ENCODE measurements at regions not wholly inside any gene's neighbourhood (a gene's known extent, or its start where the extent isn't known, plus 50 kb on each side); places are given as distances from the start of the nearest gene placed in this dataset.

DNA sequence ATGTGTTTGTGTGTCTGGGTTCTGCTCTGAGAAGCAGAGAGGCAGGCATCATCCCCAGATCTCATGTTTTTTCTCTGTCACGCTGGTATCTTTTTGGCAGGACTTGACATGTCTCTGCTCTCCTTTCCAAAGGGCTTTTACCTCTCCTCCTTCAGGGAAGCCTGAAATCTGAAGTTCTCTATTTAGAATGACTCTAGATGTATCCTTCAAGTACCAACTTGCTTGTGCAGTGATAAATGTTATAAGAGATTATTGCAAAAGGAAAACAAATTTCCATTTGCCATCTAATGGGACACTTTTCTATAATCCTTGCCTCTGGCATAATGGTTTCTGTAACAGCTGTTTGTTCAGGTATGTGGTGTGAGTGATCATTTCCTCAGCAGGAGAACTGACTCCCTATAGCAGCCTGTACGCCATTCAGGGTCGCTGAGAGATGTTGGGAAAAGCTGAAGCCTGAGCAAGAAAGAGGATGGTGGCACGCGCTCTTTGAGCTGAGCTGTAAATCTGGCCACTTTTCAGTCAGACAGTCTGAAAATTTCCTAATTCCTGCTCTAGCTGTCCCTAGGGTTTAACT lies 72.5 kb downstream of the CNGA2 start:
- ChIA-PET CTCF (no interaction called here), POLR2A (no interaction called here)
- no peaks in the 10 kb centered on the region for H3K27me3 ChIP-seq (ENCODE audit: control insufficient read depth, insufficient read depth, low read length)
- no peaks in the 10 kb centered on the region for H3K4me1 ChIP-seq (ENCODE audit: control insufficient read depth, insufficient read depth, low read length)
- H3K27ac ChIP-seq (ENCODE audit: low read length), result no peak overlapping the region
- H3K36me3 ChIP-seq (ENCODE audit: control insufficient read depth, insufficient read depth, low read length), result no peaks in the 10 kb centered on the region
- no peaks in the 10 kb centered on the region for H3K9me3 ChIP-seq (ENCODE audit: control insufficient read depth, insufficient read depth, low read depth, low read length)
- intact Hi-C loops (cut with micrococcal nuclease; ENCODE audit: unreplicated experiment), result no loop called here
- BruUV-seq (replicated peaks), result no TSS peak
- no peak for ATAC-seq
- TF ChIP-seq, protein P1, sequence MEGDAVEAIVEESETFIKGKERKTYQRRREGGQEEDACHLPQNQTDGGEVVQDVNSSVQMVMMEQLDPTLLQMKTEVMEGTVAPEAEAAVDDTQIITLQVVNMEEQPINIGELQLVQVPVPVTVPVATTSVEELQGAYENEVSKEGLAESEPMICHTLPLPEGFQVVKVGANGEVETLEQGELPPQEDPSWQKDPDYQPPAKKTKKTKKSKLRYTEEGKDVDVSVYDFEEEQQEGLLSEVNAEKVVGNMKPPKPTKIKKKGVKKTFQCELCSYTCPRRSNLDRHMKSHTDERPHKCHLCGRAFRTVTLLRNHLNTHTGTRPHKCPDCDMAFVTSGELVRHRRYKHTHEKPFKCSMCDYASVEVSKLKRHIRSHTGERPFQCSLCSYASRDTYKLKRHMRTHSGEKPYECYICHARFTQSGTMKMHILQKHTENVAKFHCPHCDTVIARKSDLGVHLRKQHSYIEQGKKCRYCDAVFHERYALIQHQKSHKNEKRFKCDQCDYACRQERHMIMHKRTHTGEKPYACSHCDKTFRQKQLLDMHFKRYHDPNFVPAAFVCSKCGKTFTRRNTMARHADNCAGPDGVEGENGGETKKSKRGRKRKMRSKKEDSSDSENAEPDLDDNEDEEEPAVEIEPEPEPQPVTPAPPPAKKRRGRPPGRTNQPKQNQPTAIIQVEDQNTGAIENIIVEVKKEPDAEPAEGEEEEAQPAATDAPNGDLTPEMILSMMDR (IDR thresholded peaks at IDR 0.05), result no peak
- TF ChIP-seq POLR2AphosphoS5 (IDR thresholded peaks at IDR 0.05; ENCODE audit: low read depth, low read length), result no peak
- TF ChIP-seq, protein P2, sequence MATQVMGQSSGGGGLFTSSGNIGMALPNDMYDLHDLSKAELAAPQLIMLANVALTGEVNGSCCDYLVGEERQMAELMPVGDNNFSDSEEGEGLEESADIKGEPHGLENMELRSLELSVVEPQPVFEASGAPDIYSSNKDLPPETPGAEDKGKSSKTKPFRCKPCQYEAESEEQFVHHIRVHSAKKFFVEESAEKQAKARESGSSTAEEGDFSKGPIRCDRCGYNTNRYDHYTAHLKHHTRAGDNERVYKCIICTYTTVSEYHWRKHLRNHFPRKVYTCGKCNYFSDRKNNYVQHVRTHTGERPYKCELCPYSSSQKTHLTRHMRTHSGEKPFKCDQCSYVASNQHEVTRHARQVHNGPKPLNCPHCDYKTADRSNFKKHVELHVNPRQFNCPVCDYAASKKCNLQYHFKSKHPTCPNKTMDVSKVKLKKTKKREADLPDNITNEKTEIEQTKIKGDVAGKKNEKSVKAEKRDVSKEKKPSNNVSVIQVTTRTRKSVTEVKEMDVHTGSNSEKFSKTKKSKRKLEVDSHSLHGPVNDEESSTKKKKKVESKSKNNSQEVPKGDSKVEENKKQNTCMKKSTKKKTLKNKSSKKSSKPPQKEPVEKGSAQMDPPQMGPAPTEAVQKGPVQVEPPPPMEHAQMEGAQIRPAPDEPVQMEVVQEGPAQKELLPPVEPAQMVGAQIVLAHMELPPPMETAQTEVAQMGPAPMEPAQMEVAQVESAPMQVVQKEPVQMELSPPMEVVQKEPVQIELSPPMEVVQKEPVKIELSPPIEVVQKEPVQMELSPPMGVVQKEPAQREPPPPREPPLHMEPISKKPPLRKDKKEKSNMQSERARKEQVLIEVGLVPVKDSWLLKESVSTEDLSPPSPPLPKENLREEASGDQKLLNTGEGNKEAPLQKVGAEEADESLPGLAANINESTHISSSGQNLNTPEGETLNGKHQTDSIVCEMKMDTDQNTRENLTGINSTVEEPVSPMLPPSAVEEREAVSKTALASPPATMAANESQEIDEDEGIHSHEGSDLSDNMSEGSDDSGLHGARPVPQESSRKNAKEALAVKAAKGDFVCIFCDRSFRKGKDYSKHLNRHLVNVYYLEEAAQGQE (IDR thresholded peaks at IDR 0.05; ENCODE audit: insufficient read depth in 1 of 2, low read depth in 2 of 2, low read length in 1 of 2), result no peak
- no peak overlapping the region for H3K4me3 ChIP-seq (ENCODE audit: low read depth in 2 of 2, low read length in 2 of 2)
- no peak for DNase-seq (ENCODE audit: low read depth, low spot score)
- in situ Hi-C loops (cut with HindIII; ENCODE audit: low pct_unique_long_range_greater_than_20kb, low sequenced_read_pairs), result no loop called here

DNA sequence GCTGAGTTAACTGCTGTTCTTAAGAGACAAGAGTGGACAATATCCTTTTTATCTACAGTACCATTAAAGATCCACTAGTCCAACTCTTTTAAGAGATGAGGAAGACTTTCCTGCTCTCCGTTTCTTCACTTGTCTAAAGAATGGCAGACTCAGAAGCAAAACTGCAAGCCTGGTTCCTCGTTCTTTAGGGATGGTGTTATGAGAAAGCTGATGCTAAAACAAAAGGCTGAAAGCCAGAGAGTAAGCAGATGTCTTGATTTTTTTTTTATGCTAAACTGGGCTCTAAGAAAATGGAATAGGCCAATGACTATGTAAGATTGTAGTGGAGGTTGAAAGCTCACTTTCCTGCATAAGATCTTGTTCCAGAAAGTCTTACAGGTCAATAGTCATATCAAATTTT lies 78.1 kb downstream of the CNGA2 start:
- H3K9me3 ChIP-seq (ENCODE audit: control insufficient read depth, insufficient read depth, low read depth, low read length), result no peaks in the 10 kb centered on the region
- BruUV-seq (replicated peaks), result no TSS peak

More for the DNA sequence above, 78.1 kb downstream of the CNGA2 start:
- CTCF ChIA-PET, result no interaction called here
- Histone ChIP-seq H3K27ac (ENCODE audit: low read length) (no peak overlapping the region), H3K4me3 (ENCODE audit: low read depth in 2 of 2, low read length in 2 of 2) (no peak overlapping the region), H3K36me3 (ENCODE audit: control insufficient read depth, insufficient read depth, low read length) (no peaks in the 10 kb centered on the region), H3K4me1 (ENCODE audit: control insufficient read depth, insufficient read depth, low read length) (no peaks in the 10 kb centered on the region), H3K27me3 (ENCODE audit: control insufficient read depth, insufficient read depth, low read length) (no peaks in the 10 kb centered on the region)
- intact Hi-C loops (cut with micrococcal nuclease; ENCODE audit: unreplicated experiment) (no loop called here), in situ Hi-C loops (cut with HindIII; ENCODE audit: low pct_unique_long_range_greater_than_20kb, low sequenced_read_pairs) (no loop called here)
- TF ChIP-seq, protein P2 (IDR thresholded peaks at IDR 0.05; ENCODE audit: insufficient read depth in 1 of 2, low read depth in 2 of 2, low read length in 1 of 2), result no peak
- TF ChIP-seq POLR2AphosphoS5 (IDR thresholded peaks at IDR 0.05; ENCODE audit: low read depth, low read length), result no peak
- TF ChIP-seq TCF7L2 (IDR thresholded peaks at IDR 0.05; ENCODE audit: low read depth, low read length), result no peak
- TF ChIP-seq SIN3A (IDR thresholded peaks at IDR 0.05; ENCODE audit: borderline replicate concordance, insufficient read depth, low read depth, low read length), result no peak
- TF ChIP-seq, protein P1 (IDR thresholded peaks at IDR 0.05), result no peak
- DNase-seq (ENCODE audit: low read depth, low spot score) (no peak), ATAC-seq (no peak)
- POLR2A ChIA-PET, result no interaction called here
